ENCODE measurements at regions not wholly inside any gene's neighbourhood (a gene's known extent, or its start where the extent isn't known, plus 50 kb on each side); places are given as distances from the start of the nearest gene placed in this dataset.
"Not testable (repeated sequence)": the region's sequence is repeated elsewhere in the genome, so short reads cannot be mapped to it uniquely, and the experiment has no call there.

DNA sequence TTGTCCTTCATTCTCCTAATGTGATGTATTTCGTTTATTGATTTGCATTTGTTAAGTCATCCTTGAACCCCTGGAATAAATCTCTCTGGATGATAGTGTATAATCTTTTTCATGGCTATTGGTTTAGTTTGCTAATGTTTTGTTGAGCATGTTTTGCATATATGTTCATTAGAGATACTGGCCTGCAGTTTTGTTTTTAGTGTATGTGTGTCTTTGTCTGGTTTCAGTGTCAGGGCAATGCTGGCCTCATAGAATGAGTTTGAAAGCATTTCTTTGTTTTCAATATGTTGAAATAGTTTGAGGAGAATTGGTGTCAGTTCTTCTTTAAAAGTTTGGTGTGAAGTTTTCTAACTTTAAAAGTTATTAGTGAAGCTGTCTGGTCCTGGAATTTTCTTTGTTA is 149.6 kb upstream of the ATP10B start:
- Histone ChIP-seq H4K91ac (ENCODE audit: low read depth, low read length, poor library complexity) (no peak overlapping the region), H2BK5ac (ENCODE audit: low read length) (no peak overlapping the region), H3K4me2 (ENCODE audit: insufficient read depth, low read length, poor library complexity, severe bottlenecking) (no peak overlapping the region), H2AFZ (ENCODE audit: low read length) (no peak overlapping the region), H3K4ac (ENCODE audit: low read length) (no peak overlapping the region), H2BK15ac (ENCODE audit: low read length) (no peak overlapping the region), H2AK5ac (ENCODE audit: low read depth, low read length) (no peak overlapping the region), H2BK12ac (ENCODE audit: low read length) (no peak overlapping the region), H3K27me3 (ENCODE audit: control insufficient read depth in 3 of 3, insufficient read depth in 3 of 3, low read depth in 1 of 3, low read length in 3 of 3) (no peaks in the 10 kb centered on the region), H2BK120ac (ENCODE audit: low read depth, low read length) (no peak overlapping the region), H3K9ac (ENCODE audit: low read depth, low read length, poor library complexity) (no peak overlapping the region), H3K14ac (ENCODE audit: low read length) (no peak overlapping the region), H3K4me3 (ENCODE audit: low read length in 2 of 2) (no peak overlapping the region), H3K18ac (ENCODE audit: low read length) (no peak overlapping the region), H3K4me1 (ENCODE audit: control insufficient read depth in 2 of 2, insufficient read depth in 1 of 2, low read depth in 1 of 2, low read length in 2 of 2) (no peaks in the 10 kb centered on the region), H3K79me1 (ENCODE audit: low read depth, low read length) (no peaks in the 10 kb centered on the region), H3K23ac (ENCODE audit: low read depth, low read length, poor library complexity) (no peak overlapping the region), H4K8ac (ENCODE audit: low read depth, low read length) (no peak overlapping the region), H3K9me3 (replicated peaks in 1 of 2; ENCODE audit: control insufficient read depth in 2 of 2, insufficient read depth in 1 of 2, low read depth in 1 of 2, low read length in 2 of 2) (peaks cover 0 to 6% of the 10 kb centered on the region in 2 donors), H3K36me3 (replicated peaks in 1 of 2; ENCODE audit: control insufficient read depth in 2 of 2, insufficient read depth in 2 of 2, low read length in 2 of 2) (peaks cover 0 to 2% of the 10 kb centered on the region in 2 donors), H3K27ac (replicated peaks; ENCODE audit: low read length) (no peak overlapping the region)
- no CpG with 5 or more reads among the region's 1 CpG for WGBS, 2 donors (ENCODE audit: extremely low coverage in 2 of 2, insufficient read length in 2 of 2, insufficient replicate concordance in 1 of 2)
- no peak for DNase-seq (ENCODE audit: low spot score)

DNA sequence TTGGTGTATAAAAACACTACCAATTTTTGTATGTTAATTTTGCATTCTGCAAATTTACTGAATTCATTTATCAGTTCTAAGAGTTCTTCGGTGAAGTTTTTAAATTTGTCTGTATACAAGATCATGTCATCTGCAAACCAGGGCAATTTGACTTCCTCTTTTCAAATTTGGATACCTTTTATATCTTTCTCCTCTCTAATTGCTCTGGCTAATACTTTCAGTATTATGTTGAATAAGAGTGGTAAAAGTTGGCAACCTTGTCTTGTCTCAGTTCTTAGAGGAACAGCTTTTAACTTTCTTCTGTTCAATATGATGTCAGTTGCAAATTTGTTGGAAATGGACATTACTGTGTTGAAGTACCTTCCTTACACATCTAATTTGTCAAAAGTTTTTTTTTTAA is 149.1 kb upstream of the ATP10B start:
- H2AFZ ChIP-seq (ENCODE audit: low read length); H3K4me1 ChIP-seq (ENCODE audit: control insufficient read depth in 2 of 2, insufficient read depth in 1 of 2, low read depth in 1 of 2, low read length in 2 of 2); H2AK5ac ChIP-seq (ENCODE audit: low read depth, low read length); H4K91ac ChIP-seq (ENCODE audit: low read depth, low read length, poor library complexity); H4K8ac ChIP-seq (ENCODE audit: low read depth, low read length); H3K9me3 ChIP-seq (replicated peaks in 1 of 2; ENCODE audit: control insufficient read depth in 2 of 2, insufficient read depth in 1 of 2, low read depth in 1 of 2, low read length in 2 of 2); H3K27ac ChIP-seq (replicated peaks; ENCODE audit: low read length); H3K4me3 ChIP-seq (ENCODE audit: low read length in 2 of 2); H3K4ac ChIP-seq (ENCODE audit: low read length); H3K9ac ChIP-seq (ENCODE audit: low read depth, low read length, poor library complexity); H3K14ac ChIP-seq (ENCODE audit: low read length); H3K79me1 ChIP-seq (ENCODE audit: low read depth, low read length); H2BK120ac ChIP-seq (ENCODE audit: low read depth, low read length); H3K23ac ChIP-seq (ENCODE audit: low read depth, low read length, poor library complexity); H3K4me2 ChIP-seq (ENCODE audit: insufficient read depth, low read length, poor library complexity, severe bottlenecking); DNase-seq (ENCODE audit: low spot score); H2BK15ac ChIP-seq (ENCODE audit: low read length); H2BK5ac ChIP-seq (ENCODE audit: low read length); H3K36me3 ChIP-seq (replicated peaks in 1 of 2; ENCODE audit: control insufficient read depth in 2 of 2, insufficient read depth in 2 of 2, low read length in 2 of 2); H3K18ac ChIP-seq (ENCODE audit: low read length); H3K27me3 ChIP-seq (ENCODE audit: control insufficient read depth in 3 of 3, insufficient read depth in 3 of 3, low read depth in 1 of 3, low read length in 3 of 3); H2BK12ac ChIP-seq (ENCODE audit: low read length): not testable (repeated sequence)
- no CpG with 5 or more reads among the region's 1 CpG for WGBS, 2 donors (ENCODE audit: extremely low coverage in 2 of 2, insufficient read length in 2 of 2, insufficient replicate concordance in 1 of 2)

DNA sequence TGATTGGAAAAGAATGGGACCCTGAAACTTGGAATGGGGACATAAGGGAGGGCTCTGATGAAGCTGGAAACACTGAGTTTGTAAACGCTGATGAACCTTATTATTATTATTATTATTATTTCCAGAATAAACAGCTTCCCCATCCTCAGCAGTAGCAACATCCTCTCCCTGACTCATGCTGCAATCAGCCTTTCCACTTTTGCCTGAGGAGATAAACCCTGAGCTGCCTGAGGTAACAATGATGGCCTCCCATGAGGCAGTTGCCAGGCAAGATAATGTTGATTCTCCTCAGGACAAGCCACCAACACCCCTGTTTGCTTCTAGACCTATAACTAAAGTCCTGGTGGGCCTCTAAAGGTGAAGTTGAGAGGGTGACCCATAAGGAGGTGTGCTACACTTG is 139.2 kb upstream of the ATP10B start:
- H3K9me3 ChIP-seq (replicated peaks in 1 of 2; ENCODE audit: control insufficient read depth in 2 of 2, insufficient read depth in 1 of 2, low read depth in 1 of 2, low read length in 2 of 2) = peaks cover 0 to 2% of the 10 kb centered on the region in 2 donors
- no peak overlapping the region for H2BK5ac ChIP-seq (ENCODE audit: low read length)
- no peaks in the 10 kb centered on the region for H3K36me3 ChIP-seq (replicated peaks in 1 of 2; ENCODE audit: control insufficient read depth in 2 of 2, insufficient read depth in 2 of 2, low read length in 2 of 2)
- no peak overlapping the region for H3K4me3 ChIP-seq (ENCODE audit: low read length in 2 of 2)
- H3K9ac ChIP-seq (ENCODE audit: low read depth, low read length, poor library complexity) = no peak overlapping the region
- H2AFZ ChIP-seq (ENCODE audit: low read length) = no peak overlapping the region
- no peak overlapping the region for H3K14ac ChIP-seq (ENCODE audit: low read length)
- no peak overlapping the region for H4K8ac ChIP-seq (ENCODE audit: low read depth, low read length)
- no peak overlapping the region for H3K4me2 ChIP-seq (ENCODE audit: insufficient read depth, low read length, poor library complexity, severe bottlenecking)
- no peak overlapping the region for H3K18ac ChIP-seq (ENCODE audit: low read length)
- no peak overlapping the region for H2BK120ac ChIP-seq (ENCODE audit: low read depth, low read length)
- no peak overlapping the region for H4K91ac ChIP-seq (ENCODE audit: low read depth, low read length, poor library complexity)
- no peak for DNase-seq (ENCODE audit: low spot score)
- H3K79me1 ChIP-seq (ENCODE audit: low read depth, low read length) = no peaks in the 10 kb centered on the region
- no peak overlapping the region for H3K27ac ChIP-seq (replicated peaks; ENCODE audit: low read length)
- no peaks in the 10 kb centered on the region for H3K4me1 ChIP-seq (ENCODE audit: control insufficient read depth in 2 of 2, insufficient read depth in 1 of 2, low read depth in 1 of 2, low read length in 2 of 2)
- no peak overlapping the region for H3K23ac ChIP-seq (ENCODE audit: low read depth, low read length, poor library complexity)
- no peak overlapping the region for H2BK12ac ChIP-seq (ENCODE audit: low read length)
- H3K27me3 ChIP-seq (ENCODE audit: control insufficient read depth in 3 of 3, insufficient read depth in 3 of 3, low read depth in 1 of 3, low read length in 3 of 3) = no peaks in the 10 kb centered on the region
- no peak overlapping the region for H2BK15ac ChIP-seq (ENCODE audit: low read length)
- no CpG with 5 or more reads among the region's 1 CpG for WGBS, 2 donors (ENCODE audit: extremely low coverage in 2 of 2, insufficient read length in 2 of 2, insufficient replicate concordance in 1 of 2)
- H2AK5ac ChIP-seq (ENCODE audit: low read depth, low read length) = no peak overlapping the region
- H3K4ac ChIP-seq (ENCODE audit: low read length) = no peak overlapping the region

DNA sequence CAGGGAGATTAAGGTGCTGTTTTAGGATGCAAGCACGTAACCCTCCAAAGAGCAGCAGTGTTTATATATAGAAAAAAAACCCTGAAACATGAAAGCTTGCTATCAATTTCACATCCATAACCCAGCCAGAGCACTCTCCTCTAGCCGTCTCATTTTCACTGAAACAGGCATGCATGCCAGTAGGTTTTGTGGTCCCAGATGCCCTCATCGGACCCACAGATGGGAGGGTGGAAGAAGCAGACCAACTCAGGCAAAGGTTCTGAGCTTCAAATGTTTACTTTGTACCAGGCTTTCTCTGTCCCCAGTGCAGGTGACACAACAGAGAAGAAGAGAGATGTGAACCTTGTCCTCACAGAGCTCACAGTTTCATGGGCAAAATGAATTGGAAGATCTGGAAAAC is 127.4 kb upstream of the ATP10B start:
- Histone ChIP-seq H3K23ac (ENCODE audit: low read depth, low read length, poor library complexity) (no peak overlapping the region), H3K18ac (ENCODE audit: low read length) (no peak overlapping the region), H2BK12ac (ENCODE audit: low read length) (no peak overlapping the region), H4K91ac (ENCODE audit: low read depth, low read length, poor library complexity) (no peak overlapping the region), H3K9me3 (replicated peaks in 1 of 2; ENCODE audit: control insufficient read depth in 2 of 2, insufficient read depth in 1 of 2, low read depth in 1 of 2, low read length in 2 of 2) (no peaks in the 10 kb centered on the region), H2BK120ac (ENCODE audit: low read depth, low read length) (no peak overlapping the region), H2AFZ (ENCODE audit: low read length) (no peak overlapping the region), H3K4ac (ENCODE audit: low read length) (no peak overlapping the region), H3K27ac (replicated peaks; ENCODE audit: low read length) (no peak overlapping the region), H3K9ac (ENCODE audit: low read depth, low read length, poor library complexity) (no peak overlapping the region), H2BK15ac (ENCODE audit: low read length) (no peak overlapping the region), H4K8ac (ENCODE audit: low read depth, low read length) (no peak overlapping the region), H2AK5ac (ENCODE audit: low read depth, low read length) (no peak overlapping the region), H3K4me2 (ENCODE audit: insufficient read depth, low read length, poor library complexity, severe bottlenecking) (no peak overlapping the region), H3K4me1 (ENCODE audit: control insufficient read depth in 2 of 2, insufficient read depth in 1 of 2, low read depth in 1 of 2, low read length in 2 of 2) (no peaks in the 10 kb centered on the region), H3K79me1 (ENCODE audit: low read depth, low read length) (no peaks in the 10 kb centered on the region), H3K36me3 (replicated peaks in 1 of 2; ENCODE audit: control insufficient read depth in 2 of 2, insufficient read depth in 2 of 2, low read length in 2 of 2) (no peaks in the 10 kb centered on the region), H3K27me3 (ENCODE audit: control insufficient read depth in 3 of 3, insufficient read depth in 3 of 3, low read depth in 1 of 3, low read length in 3 of 3) (no peaks in the 10 kb centered on the region), H2BK5ac (ENCODE audit: low read length) (no peak overlapping the region), H3K4me3 (ENCODE audit: low read length in 2 of 2) (no peak overlapping the region), H3K14ac (ENCODE audit: low read length) (no peak overlapping the region)
- DNase-seq (ENCODE audit: low spot score) = no peak
- no CpG with 5 or more reads among the region's 3 CpGs for WGBS, 2 donors (ENCODE audit: extremely low coverage in 2 of 2, insufficient read length in 2 of 2, insufficient replicate concordance in 1 of 2)
